Astrocyte of the spinal cord (primary cell): ENCODE measurements at regions not wholly inside any gene's neighbourhood (a gene's known extent, or its start where the extent isn't known, plus 50 kb on each side); places are given as distances from the start of the nearest gene placed in this dataset.
A peak's percentile ranks its signal among the peaks of the same experiment; 100 is the strongest.

ENCODE experiments used
- DNase-seq: peaks from one replicate; pipeline ENCODE4 v3.0.0; 2011; ENCODE audit warnings: low read depth, low spot score
- H3K4me3 ChIP-seq: 2 replicates; pipeline ENCODE4 v1.5.1; 2011; ENCODE audit warnings: low read depth, mild to moderate bottlenecking, low read length, moderate library complexity
- CTCF ChIP-seq: IDR thresholded peaks from 2 replicates; pipeline ENCODE4 v1.5.1; 2012; ENCODE audit warnings: low read depth, mild to moderate bottlenecking, low read length, inconsistent platforms
- in situ Hi-C: cut with HindIII; loops from 2 replicates; pipeline ENCODE4 v1.10.0; 2017; ENCODE audit warnings: low sequenced_read_pairs

GRCh38 chr20:54295686-54296085, 87.8 kb downstream of the PFDN4 start:
- TF ChIP-seq CTCF: no peak
- in situ Hi-C loops: no loop called here
- no peak for DNase-seq
- no peak overlapping the region for H3K4me3 ChIP-seq

GRCh38 chr20:54305421-54305820, 97.5 kb downstream of the PFDN4 start:
- no peak for DNase-seq
- TF ChIP-seq CTCF: no peak
- in situ Hi-C loops: no loop called here
- H3K4me3 ChIP-seq: no peak overlapping the region

- H3K4me3 ChIP-seq: no peak overlapping the region
- no peak for TF ChIP-seq CTCF
- in situ Hi-C loops: no loop called here
- DNase-seq: no peak
Observed at GRCh38 chr20:54306985-54307710, 99.3 kb downstream of the PFDN4 start.

- no peak for TF ChIP-seq CTCF
- no peak overlapping the region for H3K4me3 ChIP-seq
- DNase-seq: no peak
- in situ Hi-C loops: no loop called here
Observed at GRCh38 chr20:54308804-54309203, 100.9 kb downstream of the PFDN4 start.

- DNase-seq: no peak
- no peak overlapping the region for H3K4me3 ChIP-seq
- TF ChIP-seq CTCF: no peak
- in situ Hi-C loops: no loop called here
Observed at GRCh38 chr20:54318892-54319291, 111.0 kb downstream of the PFDN4 start.

GRCh38 chr20:54320148-54320607, 112.3 kb downstream of the PFDN4 start:
- H3K4me3 ChIP-seq: no peak overlapping the region
- DNase-seq: peak; percentile 5
- in situ Hi-C loops: no loop called here
- TF ChIP-seq CTCF: no peak
